Progenitor cell of endocrine pancreas (in vitro differentiated cells): ENCODE measurements at regions not wholly inside any gene's neighbourhood (a gene's known extent, or its start where the extent isn't known, plus 50 kb on each side); places are given as distances from the start of the nearest gene placed in this dataset.

ENCODE experiments used
- DNase-seq: peaks from one replicate; pipeline ENCODE4 v3.0.0; 2021; ENCODE audit warnings: low spot score; ENCODE audit not compliant: unreplicated experiment
- H3K27ac Mint-ChIP-seq: 2 replicates; pipeline ENCODE4 v1.8.0; 2021; ENCODE audit warnings: mild to moderate bottlenecking, moderate library complexity, mixed read lengths
- H3K27me3 Mint-ChIP-seq: 2 replicates; pipeline ENCODE4 v1.8.0; 2021; ENCODE audit warnings: mixed read lengths
- H3K36me3 Mint-ChIP-seq: 2 replicates; pipeline ENCODE4 v1.8.0; 2022; ENCODE audit warnings: mixed read lengths; ENCODE audit not compliant: insufficient read depth
- H3K4me1 Mint-ChIP-seq: 2 replicates; pipeline ENCODE4 v1.8.0; 2021; ENCODE audit warnings: low read depth, mixed read lengths
- H3K4me3 Mint-ChIP-seq: 2 replicates; pipeline ENCODE4 v1.8.0; 2021; ENCODE audit warnings: low read depth, mild to moderate bottlenecking, moderate library complexity, mixed read lengths
- H3K9me3 Mint-ChIP-seq: 2 replicates; pipeline ENCODE4 v1.8.0; 2021; ENCODE audit warnings: low read depth, mixed read lengths
- TF ChIP-seq, protein P1 (sequence below): fragments of 200-600 bp; sonication (generic); IDR thresholded peaks from one replicate; pipeline ENCODE4 v1.5.0; 2021; ENCODE audit warnings: antibody characterized with exemption, mild to moderate bottlenecking; ENCODE audit not compliant: unreplicated experiment

- H3K27me3 Mint-ChIP-seq = no peaks in the 10 kb centered on the region
- TF ChIP-seq, protein P1, sequence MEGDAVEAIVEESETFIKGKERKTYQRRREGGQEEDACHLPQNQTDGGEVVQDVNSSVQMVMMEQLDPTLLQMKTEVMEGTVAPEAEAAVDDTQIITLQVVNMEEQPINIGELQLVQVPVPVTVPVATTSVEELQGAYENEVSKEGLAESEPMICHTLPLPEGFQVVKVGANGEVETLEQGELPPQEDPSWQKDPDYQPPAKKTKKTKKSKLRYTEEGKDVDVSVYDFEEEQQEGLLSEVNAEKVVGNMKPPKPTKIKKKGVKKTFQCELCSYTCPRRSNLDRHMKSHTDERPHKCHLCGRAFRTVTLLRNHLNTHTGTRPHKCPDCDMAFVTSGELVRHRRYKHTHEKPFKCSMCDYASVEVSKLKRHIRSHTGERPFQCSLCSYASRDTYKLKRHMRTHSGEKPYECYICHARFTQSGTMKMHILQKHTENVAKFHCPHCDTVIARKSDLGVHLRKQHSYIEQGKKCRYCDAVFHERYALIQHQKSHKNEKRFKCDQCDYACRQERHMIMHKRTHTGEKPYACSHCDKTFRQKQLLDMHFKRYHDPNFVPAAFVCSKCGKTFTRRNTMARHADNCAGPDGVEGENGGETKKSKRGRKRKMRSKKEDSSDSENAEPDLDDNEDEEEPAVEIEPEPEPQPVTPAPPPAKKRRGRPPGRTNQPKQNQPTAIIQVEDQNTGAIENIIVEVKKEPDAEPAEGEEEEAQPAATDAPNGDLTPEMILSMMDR = no peak
- DNase-seq = no peak
- no peaks in the 10 kb centered on the region for H3K36me3 Mint-ChIP-seq
- no peak overlapping the region for H3K4me3 Mint-ChIP-seq
- no peaks in the 10 kb centered on the region for H3K9me3 Mint-ChIP-seq
- no peak overlapping the region for H3K27ac Mint-ChIP-seq
- H3K4me1 Mint-ChIP-seq = no peaks in the 10 kb centered on the region
These were observed 199.5 kb upstream of the P2RY1 start for GRCh38 chr3:152635389-152635788.

DNA sequence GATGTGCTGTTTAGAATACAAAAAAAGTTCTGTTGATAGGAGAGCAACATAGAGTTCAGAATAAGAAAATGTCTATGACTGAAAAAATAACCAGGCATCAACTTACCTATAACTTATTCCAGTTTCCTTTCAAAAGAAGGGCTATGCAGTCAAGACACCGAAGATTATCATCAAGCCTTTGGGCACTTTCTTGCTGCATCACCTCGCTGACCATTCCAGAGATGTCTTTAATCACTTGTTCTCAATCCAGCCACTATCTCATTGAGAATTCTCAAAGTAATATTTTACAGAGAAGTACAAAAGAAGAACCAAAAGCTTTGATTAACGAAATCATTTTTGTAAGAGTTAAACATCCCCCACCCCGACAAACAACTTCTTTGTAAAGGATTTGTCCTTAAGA lies 198.3 kb upstream of the P2RY1 start:
- Mint-ChIP-seq H3K36me3 (no peaks in the 10 kb centered on the region), H3K27ac (no peak overlapping the region), H3K4me1 (no peaks in the 10 kb centered on the region), H3K27me3 (no peaks in the 10 kb centered on the region), H3K9me3 (no peaks in the 10 kb centered on the region), H3K4me3 (no peak overlapping the region)
- no peak for DNase-seq
- TF ChIP-seq, protein P1 = no peak

DNA sequence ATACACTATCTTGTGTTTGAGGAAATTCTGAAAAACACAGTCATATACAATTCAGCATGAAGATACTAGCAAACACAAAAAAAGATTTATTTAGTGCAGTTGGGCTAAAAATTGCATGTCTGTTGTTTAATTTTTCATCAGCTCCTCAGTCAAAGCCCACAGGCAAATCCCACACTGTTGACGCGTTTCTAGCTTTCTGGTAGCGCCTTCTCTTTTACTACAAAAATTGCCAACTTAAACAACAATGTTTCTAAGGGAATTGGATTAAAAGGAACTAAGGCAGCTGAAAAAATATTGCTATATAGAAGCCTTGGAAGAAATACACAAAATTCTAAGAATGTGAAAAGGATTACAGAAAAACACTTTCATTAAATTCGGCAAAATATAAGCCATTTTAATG lies 196.7 kb upstream of the P2RY1 start:
- no peaks in the 10 kb centered on the region for H3K27me3 Mint-ChIP-seq
- DNase-seq = no peak
- no peaks in the 10 kb centered on the region for H3K36me3 Mint-ChIP-seq
- no peak overlapping the region for H3K4me3 Mint-ChIP-seq
- no peaks in the 10 kb centered on the region for H3K9me3 Mint-ChIP-seq
- TF ChIP-seq, protein P1 = no peak
- no peaks in the 10 kb centered on the region for H3K4me1 Mint-ChIP-seq
- no peak overlapping the region for H3K27ac Mint-ChIP-seq

- Mint-ChIP-seq H3K4me1 (no peaks in the 10 kb centered on the region), H3K27me3 (no peaks in the 10 kb centered on the region), H3K27ac (no peak overlapping the region), H3K36me3 (no peaks in the 10 kb centered on the region), H3K9me3 (no peaks in the 10 kb centered on the region), H3K4me3 (no peak overlapping the region)
- no peak for DNase-seq
- TF ChIP-seq, protein P1 = no peak
These were observed 196.1 kb upstream of the P2RY1 start for GRCh38 chr3:152638707-152639450.

DNA sequence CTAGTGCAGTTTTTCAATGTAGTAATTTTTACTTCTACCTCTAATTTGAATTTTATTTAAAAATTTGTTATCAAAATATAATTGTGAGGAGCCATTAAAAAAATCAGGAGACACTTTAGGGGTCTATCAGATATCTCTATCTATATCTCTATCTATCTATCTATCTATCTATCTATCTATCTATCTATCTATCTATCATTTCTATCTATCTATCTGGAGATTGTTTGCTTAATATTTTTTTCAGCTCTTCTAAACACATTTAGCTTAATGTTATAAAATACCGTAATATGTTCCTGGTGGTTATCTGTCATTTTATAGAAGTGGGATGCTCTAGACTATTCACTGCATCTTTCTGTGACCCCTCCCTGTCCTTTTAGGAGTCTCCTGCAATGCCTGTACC lies 193.7 kb upstream of the P2RY1 start:
- Mint-ChIP-seq H3K9me3 (peaks cover 8% of the 10 kb centered on the region), H3K27ac (no peak overlapping the region), H3K27me3 (no peaks in the 10 kb centered on the region), H3K36me3 (no peaks in the 10 kb centered on the region), H3K4me3 (no peak overlapping the region), H3K4me1 (no peaks in the 10 kb centered on the region)
- TF ChIP-seq, protein P1 = no peak
- no peak for DNase-seq
